Epidermal melanocyte (primary cell): ENCODE measurements at regions not wholly inside any gene's neighbourhood (a gene's known extent, or its start where the extent isn't known, plus 50 kb on each side); places are given as distances from the start of the nearest gene placed in this dataset.

Source experiments
- DNase-seq: peaks from one replicate; pipeline ENCODE4 v3.0.0; 2011; ENCODE audit warnings: low spot score; ENCODE audit not compliant: insufficient read length

DNA sequence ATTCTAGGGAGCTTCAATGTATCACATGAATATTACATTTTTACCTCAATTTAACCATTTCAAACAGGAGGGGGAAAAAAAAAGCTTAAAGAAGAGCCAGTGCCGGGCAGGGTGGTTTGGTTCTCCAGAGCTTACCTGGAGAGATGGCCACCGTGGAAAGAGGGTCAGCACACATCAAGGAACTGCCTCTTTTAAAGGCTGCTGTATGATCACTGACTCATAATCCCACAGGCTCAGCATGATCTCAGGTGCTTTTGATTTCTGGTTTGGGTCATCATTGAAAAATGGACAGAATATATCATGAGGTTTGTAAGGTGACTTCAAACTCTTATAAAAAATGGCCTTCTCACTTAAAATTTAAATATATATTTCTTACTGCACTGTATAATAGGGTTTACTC is 67.5 kb upstream of the MDFIC start:
- DNase-seq: no peak

GRCh38 chr7:114856625-114857024 is 65.3 kb upstream of the MDFIC start:
- no peak for DNase-seq

DNA sequence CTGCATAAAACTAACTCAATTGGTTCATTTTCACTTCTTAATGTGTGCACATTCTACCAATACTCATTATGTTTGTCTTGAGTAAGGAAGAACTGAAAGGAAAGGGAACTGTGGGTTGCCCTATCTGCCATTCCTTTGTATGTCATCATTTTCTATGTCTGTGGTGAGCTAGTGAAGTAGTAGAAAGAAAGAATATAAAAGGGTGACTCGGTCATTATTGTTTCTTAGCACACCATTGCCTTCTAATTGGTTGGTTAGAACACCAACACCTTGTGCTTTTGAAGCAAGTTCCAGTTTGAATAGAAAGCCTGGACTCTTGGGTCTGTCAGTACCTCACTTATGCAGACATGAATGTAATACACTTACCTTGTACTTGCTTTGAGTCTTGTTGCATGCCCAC is 64.3 kb upstream of the MDFIC start:
- DNase-seq: no peak

GRCh38 chr7:114859477-114859876 is 62.4 kb upstream of the MDFIC start:
- DNase-seq: no peak

DNA sequence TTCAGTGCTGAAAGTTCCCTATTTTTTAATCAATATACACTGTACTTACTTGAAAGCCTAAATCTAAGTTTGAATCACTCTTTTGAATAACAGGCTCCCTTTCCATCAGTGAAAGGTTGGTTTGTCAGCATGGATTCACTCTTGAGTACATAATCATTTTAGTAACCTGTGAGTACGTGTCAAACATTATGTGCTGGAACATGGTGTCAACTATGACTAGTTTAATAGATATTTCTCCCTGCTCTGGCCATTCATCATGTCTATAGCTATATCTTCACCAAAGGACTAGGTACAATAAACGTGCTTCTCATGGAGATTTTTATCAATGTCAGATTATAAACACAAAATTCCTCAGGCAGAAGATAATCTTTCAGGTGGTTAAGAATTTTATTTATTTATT is 61.7 kb upstream of the MDFIC start:
- no peak for DNase-seq

GRCh38 chr7:114862406-114862805 is 59.5 kb upstream of the MDFIC start:
- DNase-seq: no peak

DNA sequence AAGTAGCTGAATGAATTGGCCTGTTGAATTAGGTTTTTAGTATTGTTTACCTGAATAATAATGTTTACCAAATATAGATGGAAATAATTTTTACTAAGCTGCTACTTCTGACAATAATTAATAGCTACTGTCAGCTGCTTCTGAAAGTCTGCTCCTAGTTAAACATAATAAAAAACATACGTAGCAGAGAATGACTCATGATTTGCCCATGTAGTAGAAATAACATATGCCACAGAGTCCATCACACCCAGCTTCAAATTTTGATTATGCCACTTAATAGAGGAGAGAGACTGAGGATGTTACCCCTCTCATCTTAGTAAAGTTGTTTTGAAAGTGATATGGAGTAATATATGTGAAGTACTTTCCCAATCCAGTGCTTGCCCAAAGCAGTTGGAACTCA is 57.6 kb upstream of the MDFIC start:
- no peak for DNase-seq

- peak; percentile 20 for DNase-seq
These were observed 56.3 kb upstream of the MDFIC start for GRCh38 chr7:114865564-114865963.
